ENCODE measurements at regions not wholly inside any gene's neighbourhood (a gene's known extent, or its start where the extent isn't known, plus 50 kb on each side); places are given as distances from the start of the nearest gene placed in this dataset.

DNA sequence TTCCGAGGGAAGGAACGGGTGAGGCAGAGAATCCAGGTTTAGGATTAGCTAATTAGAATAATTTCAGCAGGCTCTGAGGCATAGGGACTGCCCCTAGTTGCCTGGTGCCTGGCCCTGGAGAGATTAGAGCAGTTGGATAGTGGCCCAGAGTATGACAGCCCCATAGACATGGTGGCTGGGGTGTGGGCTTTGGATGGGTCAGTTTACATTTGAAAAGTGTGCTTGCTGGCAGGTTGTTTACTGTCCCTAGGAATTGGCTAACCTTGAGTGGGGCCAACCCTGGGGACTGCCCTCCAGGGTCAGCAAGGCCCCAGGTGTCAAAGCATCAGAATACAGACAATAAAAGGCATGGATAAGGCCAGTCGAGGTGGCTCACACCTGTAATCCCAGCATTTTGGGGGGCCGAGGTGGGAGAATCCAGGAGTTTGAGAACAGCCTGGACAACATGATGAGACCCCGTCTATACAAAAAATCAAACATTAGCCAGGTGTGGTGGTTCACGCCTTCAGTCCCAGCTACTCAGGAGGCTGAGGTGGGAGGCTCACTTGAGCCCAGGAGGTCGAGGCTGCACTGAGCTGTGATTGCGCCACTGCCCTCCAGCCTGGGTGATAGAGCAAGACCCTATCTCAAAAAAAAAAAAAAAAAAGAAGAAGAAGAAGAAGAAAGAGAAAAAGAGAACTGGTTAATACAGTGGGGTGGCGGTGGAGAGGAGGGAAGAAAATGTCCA, 182.3 kb upstream of the PWP1 start (continued):
- TF ChIP-seq KDM5A (IDR thresholded peaks at IDR 0.05; ENCODE audit: borderline replicate concordance, low read length) = no peak
- TF ChIP-seq, protein P1, sequence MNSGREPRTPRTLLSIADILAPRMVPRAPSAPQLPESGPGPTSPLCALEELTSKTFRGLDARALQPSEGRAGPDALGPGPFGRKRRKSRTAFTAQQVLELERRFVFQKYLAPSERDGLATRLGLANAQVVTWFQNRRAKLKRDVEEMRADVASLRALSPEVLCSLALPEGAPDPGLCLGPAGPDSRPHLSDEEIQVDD (CRISPR knock-in tag; IDR thresholded peaks at IDR 0.05; ENCODE audit: borderline replicate concordance) = no peak
- no peak for TF ChIP-seq ZNF367 (CRISPR knock-in tag; IDR thresholded peaks at IDR 0.05; ENCODE audit: borderline replicate concordance)
- no peak for TF ChIP-seq SAFB2 (CRISPR knock-in tag; IDR thresholded peaks at IDR 0.05; ENCODE audit: borderline replicate concordance, low read depth)
- TF ChIP-seq, protein P2, sequence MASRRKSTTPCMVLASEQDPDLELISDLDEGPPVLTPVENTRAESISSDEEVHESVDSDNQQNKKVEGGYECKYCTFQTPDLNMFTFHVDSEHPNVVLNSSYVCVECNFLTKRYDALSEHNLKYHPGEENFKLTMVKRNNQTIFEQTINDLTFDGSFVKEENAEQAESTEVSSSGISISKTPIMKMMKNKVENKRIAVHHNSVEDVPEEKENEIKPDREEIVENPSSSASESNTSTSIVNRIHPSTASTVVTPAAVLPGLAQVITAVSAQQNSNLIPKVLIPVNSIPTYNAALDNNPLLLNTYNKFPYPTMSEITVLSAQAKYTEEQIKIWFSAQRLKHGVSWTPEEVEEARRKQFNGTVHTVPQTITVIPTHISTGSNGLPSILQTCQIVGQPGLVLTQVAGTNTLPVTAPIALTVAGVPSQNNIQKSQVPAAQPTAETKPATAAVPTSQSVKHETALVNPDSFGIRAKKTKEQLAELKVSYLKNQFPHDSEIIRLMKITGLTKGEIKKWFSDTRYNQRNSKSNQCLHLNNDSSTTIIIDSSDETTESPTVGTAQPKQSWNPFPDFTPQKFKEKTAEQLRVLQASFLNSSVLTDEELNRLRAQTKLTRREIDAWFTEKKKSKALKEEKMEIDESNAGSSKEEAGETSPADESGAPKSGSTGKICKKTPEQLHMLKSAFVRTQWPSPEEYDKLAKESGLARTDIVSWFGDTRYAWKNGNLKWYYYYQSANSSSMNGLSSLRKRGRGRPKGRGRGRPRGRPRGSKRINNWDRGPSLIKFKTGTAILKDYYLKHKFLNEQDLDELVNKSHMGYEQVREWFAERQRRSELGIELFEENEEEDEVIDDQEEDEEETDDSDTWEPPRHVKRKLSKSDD (CRISPR knock-in tag; IDR thresholded peaks at IDR 0.05; ENCODE audit: low read depth) = no peak
- no peak for TF ChIP-seq MXD1 (CRISPR knock-in tag; IDR thresholded peaks at IDR 0.05)
- TF ChIP-seq SRSF4 (IDR thresholded peaks at IDR 0.05; ENCODE audit: low read depth, low read length, poor library complexity, severe bottlenecking) = no peak
- no peak for TF ChIP-seq NFAT5 (CRISPR knock-in tag; IDR thresholded peaks at IDR 0.05)
- no peak for TF ChIP-seq PRDM10 (CRISPR knock-in tag; IDR thresholded peaks at IDR 0.05; ENCODE audit: low read depth)
- no peak for TF ChIP-seq ZNF652 (CRISPR knock-in tag; IDR thresholded peaks at IDR 0.05; ENCODE audit: borderline replicate concordance, low read depth)
- TF ChIP-seq CHCHD3 (CRISPR knock-in tag; IDR thresholded peaks at IDR 0.05) = no peak
- TF ChIP-seq YY1 (IDR thresholded peaks at IDR 0.05; ENCODE audit: insufficient read depth, insufficient replicate concordance, low read depth, low read length) = no peak
- no peak for TF ChIP-seq ZNF33B (CRISPR knock-in tag; IDR thresholded peaks at IDR 0.05)
- TF ChIP-seq KLF11 (CRISPR knock-in tag; IDR thresholded peaks at IDR 0.05) = no peak
- no peak for TF ChIP-seq LCORL (IDR thresholded peaks at IDR 0.05)
- TF ChIP-seq LCORL (CRISPR knock-in tag; IDR thresholded peaks at IDR 0.05) = peak; percentile 71
- no peak for TF ChIP-seq NBN (conservative IDR thresholded peaks at IDR 0.05)
